Stimulated activated CD4-positive, alpha-beta T cell treated with anti-CD3 and anti-CD28 coated beads, Interleukin-4, amount 100 ng/mL, for 48 hours (primary cell): ENCODE measurements at regions not wholly inside any gene's neighbourhood (a gene's known extent, or its start where the extent isn't known, plus 50 kb on each side); places are given as distances from the start of the nearest gene placed in this dataset.
"Not testable (repeated sequence)": the region's sequence is repeated elsewhere in the genome, so short reads cannot be mapped to it uniquely, and the experiment has no call there.

Source experiments
- DNase-seq, 2 donors: peaks; one replicate each; pipeline ENCODE4 v3.0.0-alpha.2; 2020; ENCODE audit warnings: low read depth in 2 of 2

- no peak for DNase-seq
Observed at GRCh38 chr17:68701046-68701445, 99.9 kb upstream of the FAM20A start.

DNA sequence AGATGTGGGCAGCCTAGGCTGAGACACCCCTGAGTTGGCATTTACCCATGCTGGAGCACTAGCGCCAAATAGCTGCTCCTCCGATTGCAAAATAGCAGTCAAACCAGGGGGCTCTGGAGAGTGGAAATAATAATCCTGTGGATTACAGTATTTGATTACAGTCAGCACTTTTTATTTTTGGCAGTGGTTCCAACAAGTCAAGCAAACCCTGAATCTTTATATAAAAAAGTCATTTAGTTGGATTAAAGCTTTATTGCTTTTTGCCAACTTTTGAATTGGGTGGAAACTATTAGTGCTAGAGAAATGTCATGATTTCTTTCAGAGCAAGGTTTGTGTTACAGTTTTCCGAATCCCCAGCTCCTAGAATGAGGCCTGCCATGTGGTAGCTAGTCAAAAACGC is 99.3 kb upstream of the FAM20A start:
- DNase-seq: no peak

DNA sequence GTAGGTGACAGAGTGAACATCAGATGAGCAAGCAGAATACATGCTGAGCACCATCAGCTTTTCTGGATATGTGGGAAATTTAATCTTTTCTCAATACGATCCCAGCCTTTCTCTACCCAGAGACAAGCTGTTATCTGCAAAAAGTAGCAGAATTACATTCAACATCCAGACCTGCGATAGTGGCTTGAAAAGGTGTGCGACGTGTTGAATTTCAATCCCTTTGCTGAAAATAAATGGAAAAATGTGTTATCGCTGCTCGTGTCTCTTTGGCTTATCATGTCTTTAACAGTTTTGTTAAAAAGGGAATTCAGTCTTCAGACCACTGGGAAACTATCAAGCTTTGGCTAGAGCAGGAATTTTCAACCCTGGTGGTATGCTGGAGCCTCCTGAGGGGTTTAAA is 98.8 kb upstream of the FAM20A start:
- no peak for DNase-seq

- DNase-seq: no peak
Observed at GRCh38 chr17:68698746-68699145, 97.6 kb upstream of the FAM20A start.

GRCh38 chr17:68697850-68698361 is 96.7 kb upstream of the FAM20A start:
- no peak for DNase-seq

- DNase-seq: no peak
Observed at GRCh38 chr17:68695659-68696058, 94.5 kb upstream of the FAM20A start.

DNA sequence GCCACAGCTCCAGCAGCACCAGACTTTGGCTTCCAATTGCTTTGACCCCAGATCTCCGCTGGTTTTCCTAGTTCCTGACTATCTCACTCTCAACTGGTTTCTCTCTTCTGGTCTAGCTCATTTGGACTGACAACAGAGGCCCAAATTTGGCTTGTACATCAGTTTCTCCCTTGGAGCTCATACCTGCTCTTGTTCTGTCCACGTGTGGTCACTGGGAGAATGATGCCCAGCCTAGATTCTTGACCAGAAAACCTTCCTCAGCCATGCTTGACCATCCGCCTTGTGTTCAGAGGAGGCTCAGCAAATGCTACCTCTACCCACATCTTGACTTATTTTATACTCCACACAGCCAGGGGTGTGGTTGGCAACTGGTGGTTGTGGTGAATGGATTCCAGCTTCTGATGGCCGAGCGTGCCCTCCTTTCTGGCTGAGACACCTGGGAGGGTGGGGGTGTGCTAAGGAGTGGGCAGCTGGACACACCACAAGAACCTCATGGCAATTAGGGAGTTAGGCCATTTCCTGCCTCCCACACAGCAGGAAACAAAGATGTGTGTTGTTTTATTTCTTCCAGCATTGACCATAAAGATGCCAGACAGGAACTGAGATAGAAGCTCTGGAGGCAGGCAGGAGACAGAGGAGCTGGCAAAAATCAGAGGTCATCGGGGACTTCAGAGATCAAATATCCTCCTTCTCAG is 93.8 kb upstream of the FAM20A start:
- no peak for DNase-seq

DNA sequence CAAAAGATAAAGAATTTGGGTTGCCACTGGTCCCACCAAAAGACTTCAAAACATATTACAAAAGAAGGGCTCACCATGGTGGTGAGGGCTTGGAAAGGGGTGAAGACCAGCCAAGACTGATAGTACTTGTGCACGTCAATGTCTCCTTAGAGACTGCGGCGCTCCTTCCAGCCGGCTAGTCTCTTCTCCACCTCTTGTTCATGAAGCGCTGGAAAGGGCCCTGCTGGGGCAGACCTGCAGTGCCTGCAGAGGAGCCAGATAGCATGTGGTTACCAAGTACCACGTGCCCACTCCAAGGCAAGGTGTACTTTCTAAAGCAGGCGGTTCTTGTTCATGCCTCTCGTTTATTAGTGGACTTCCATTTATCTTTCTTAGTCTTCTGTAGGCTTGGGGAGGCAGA is 92.7 kb upstream of the FAM20A start:
- DNase-seq: no peak

GRCh38 chr17:68693466-68693865 is 92.3 kb upstream of the FAM20A start:
- DNase-seq: no peak

DNA sequence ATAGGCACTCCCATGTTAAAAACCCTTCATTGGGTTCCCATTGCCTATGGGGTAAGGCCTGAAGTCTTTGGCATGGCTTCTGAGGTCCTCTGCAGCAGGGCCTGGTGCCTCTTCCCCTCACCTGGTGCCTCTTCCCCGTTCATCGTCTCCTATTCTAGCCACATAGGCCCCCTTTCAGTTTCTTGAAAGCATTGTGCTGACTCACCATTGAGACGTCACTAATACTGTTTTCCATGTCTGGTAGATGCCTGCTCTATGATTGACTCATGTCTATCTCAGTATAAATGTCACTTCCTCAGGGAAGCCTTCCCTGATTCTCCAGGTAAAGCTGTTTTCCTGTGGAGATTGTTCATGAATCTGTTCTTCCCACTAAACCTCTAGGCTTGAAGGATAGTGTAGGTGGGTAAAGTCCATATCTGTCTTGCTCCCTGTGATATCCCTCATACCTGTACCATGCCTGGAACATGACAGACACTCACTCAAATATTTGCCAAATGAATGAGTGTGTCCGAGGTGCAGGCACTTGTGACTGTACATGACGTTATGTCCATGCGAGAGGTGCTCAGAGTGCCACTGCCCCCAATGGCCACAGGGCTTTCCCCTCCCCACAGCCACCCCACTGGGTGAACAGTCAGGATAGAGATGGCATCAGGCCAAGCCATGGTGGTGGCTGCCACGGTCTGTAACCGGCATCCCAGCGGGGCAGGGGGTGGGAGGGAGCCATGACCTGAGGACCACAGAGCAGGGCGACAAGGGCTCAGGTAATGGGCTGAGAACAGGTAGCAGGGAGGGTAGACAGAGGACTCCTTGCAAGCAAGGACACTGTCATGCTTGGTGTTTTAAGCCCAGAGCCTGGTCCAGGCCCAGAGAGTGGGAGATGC is 85.2 kb upstream of the FAM20A start:
- DNase-seq: no peak

DNA sequence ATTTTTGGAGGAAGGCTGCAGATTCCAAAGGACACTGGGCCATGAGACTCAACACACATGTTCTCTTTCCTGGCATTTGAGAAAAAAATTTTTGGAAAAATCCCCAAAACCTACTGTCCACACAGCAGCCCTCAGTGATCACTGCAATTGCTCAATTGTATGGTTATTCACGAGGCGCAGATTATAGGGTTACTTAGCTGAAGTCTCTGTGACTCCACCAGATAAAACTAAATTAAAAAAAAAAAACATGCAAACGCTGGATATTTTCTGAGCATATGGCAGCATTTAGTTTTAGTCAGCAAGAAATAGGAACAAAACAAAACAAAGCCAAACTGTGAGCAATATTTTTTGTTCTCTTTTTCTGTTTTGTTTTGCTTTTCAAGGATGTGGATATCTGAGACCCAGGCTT is 83.8 kb upstream of the FAM20A start:
- DNase-seq: no peak

DNA sequence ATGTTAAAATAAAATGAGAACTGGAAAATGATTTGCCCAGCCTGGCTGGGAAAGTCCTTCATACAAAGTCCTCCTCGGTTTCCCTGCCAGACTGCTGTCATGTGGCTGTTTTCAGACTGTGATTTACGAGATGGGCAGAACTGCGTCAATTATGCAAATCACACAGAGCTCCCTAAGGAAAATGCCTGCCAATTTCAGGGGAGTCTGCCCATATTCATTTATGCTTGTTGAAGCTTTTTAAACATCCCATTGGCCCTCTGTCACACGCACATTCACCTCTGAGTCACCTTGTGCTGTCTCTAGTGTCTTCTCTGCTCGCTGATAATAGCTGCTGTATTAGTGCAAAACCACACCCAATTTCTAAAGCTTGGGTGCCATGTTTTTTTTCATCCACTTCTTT is 81.7 kb upstream of the FAM20A start:
- no peak for DNase-seq

DNA sequence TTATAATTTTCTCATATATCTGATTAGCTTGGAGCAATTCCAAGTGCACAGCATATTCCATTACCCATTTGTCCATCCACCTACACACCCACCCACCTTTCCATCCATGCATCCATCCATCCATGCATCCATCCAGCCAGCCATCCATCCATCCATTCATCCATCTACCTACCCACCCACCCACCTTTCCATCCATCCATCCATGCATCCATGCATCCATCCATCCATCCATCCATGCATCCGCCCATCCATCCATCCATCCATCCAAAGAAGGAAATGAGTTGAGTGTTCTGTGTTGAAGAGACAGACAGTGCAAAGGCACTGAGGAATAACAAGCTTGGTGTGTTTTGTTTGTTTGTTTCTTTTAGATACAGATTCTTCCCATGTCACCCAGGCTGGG is 78.7 kb upstream of the FAM20A start:
- no peak for DNase-seq

DNA sequence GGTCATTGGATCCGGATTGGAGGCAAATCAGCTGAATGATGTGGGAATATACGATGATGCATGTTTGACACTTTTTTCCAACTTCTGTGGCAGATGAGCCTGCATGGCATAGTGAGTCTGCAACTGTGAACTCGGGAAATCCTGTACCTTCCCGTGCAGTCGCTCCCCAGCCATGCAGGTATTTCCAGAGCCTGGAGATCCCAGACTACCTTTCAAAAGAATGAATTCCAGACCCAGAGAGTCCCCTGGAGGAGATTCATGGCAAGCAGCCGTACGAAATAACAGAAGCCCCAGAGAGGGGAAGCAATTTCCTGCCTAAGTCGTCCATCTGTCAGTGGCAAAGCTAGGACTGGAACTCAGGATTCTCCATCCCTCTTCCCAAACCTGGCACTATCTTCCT is 75.7 kb upstream of the FAM20A start:
- DNase-seq: no peak

GRCh38 chr17:68675723-68676122 is 74.6 kb upstream of the FAM20A start:
- no peak for DNase-seq

DNA sequence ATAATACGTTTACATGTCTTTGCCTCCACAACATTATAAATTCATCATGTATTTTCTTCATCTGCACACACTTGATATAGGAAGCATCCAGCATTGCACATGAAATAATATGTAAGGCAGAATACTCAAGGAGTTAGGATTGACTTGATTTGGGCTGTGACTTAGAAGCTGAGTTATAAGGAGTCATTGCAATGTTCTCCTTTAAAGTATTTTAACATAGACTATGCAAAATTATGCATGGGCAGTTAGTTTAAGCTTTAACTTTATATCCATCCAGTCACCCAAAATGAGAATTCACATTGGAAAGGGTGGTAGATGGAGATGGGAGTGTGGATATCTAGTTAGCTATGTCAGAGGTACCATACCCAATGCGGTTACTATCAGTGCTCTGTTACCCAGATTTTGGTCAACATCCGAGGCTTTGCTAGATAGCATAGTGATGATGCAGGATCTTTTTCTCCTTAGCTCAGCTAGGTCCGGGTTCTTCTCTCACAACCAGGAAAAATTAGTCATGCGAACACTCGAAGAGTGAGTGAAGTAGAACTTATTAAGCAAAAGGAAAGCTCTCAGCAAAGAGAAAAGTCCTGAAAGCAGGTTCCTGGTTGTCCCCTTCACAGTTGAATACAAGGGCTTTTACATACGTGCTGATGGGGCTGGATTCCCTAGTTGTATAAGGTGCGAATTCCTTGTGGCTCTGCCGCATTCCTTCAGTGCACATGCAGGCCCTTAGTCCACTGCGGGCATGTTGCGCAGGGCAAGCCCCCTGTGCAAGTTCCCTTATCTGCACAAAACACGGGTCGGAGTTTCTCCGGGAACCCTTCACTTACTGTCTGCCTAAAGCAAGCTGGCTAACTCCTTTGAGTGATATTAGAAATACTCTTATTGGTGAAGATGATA is 73.1 kb upstream of the FAM20A start:
- no peak for DNase-seq

DNA sequence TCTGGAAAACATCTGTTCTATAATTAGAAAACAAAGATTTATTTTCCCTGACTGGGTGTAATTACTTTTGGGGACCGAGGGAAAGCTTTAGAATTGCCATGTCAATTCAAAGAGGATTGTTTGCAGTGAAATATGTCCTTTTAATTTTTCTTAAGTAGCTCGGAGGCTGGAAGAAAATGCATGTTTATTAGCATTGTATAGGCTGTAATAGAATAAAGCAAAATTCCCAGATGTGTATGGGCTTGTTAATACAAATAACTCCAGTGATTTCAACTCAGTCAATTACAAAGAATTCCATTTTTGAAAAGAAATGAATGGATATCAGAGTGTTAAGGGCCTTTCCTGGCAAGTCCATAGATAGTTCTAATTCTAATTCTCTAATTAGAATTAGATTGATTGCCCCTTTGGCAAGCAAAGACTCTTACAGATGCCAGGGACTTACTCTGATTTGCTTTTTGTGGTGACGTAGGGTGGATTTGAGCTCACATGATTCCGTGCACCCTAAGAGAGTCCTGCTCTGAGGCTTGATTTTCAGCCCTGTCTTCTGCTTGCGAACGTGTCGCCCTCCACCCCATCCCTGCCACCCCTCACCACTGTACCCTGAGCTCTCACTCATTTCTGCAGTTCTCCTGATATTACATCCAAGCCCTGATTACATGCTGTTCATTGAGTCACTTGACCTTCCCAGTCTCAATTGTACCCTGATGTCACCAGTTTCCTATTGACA is 70.0 kb upstream of the FAM20A start:
- no peak for DNase-seq

- not testable (repeated sequence) for DNase-seq
Observed at GRCh38 chr17:68666438-68666837, 65.3 kb upstream of the FAM20A start.

GRCh38 chr17:68665373-68665772 is 64.2 kb upstream of the FAM20A start:
- no peak for DNase-seq

DNA sequence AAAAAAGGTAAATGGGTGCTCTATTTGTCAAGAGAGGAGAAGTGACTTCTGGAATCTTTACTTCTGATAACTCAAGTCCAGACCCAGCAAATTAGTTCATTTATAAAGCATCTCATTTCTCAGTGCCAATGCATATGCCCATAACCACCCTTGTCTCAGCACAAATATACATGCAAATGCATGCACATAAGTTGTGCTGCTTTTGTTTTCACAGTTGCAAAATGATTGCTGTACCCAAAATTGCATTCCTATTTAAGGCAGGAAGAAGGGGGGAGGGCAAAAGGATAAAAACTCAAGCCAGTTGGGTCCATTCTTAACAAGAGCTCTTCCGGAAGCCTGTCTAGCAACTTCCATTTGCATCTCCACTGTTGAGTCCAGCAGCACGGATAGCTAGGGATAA is 61.3 kb upstream of the FAM20A start:
- DNase-seq: no peak

DNA sequence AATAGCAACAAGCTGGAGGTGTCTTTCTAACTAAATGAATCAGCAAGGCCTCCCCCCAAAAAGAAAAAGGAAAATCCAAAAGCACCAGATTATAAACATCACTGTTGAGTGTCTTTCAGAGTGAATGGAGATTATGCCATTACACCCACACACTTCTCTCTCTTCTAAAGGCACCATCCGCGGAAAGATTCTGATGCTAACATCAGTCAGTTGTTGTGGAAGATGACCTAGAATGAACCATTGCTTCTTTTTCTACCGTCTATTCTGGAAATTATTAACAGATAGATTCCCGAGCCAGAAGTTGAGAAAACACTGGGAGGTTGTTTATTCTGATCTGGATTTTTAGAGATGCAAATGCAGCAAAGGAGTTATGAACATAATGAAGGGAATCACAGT is 60.9 kb upstream of the FAM20A start:
- no peak for DNase-seq
